CD4-positive, alpha-beta T cell (primary cell): ENCODE measurements at regions not wholly inside any gene's neighbourhood (a gene's known extent, or its start where the extent isn't known, plus 50 kb on each side); places are given as distances from the start of the nearest gene placed in this dataset.

Experiments used
- ATAC-seq: fragments of 200-7000 bp; cut with Tn5 transposase; one replicate; pipeline ENCODE4 v1.10.0; 2022; ENCODE audit warnings: mild to moderate bottlenecking; ENCODE audit not compliant: poor library complexity
- CTCF ChIA-PET: fragments of 350-600 bp; sonication (Branson Sonifier 250); formaldehyde crosslinking; loops from one replicate; lab custom pipeline; 2021; ENCODE audit warnings: antibody characterized with exemption, inconsistent platforms; lab: Charles Lee
- POLR2A ChIA-PET: fragments of 350-600 bp; sonication (Branson Sonifier 250); formaldehyde crosslinking; loops from one replicate; lab custom pipeline; 2021; ENCODE audit warnings: antibody characterized with exemption, inconsistent platforms; lab: Charles Lee
- DNase-seq, 14 experiments: peaks; one replicate each; pipeline ENCODE4 v3.0.0-alpha.2; 2013 to 2020; ENCODE audit warnings: mixed read lengths in 2 of 14
- H3K27ac ChIP-seq, 2 donors: one replicate each; pipeline versions ENCODE4 v1.5.1 to v1.7.0; 2013; ENCODE audit warnings: low read length in 2 of 2, low read depth in 1 of 2, mild to moderate bottlenecking in 1 of 2
- H3K27me3 ChIP-seq, 2 experiments: 1 replicate in 1 of 2; 2 replicates in 1 of 2; pipeline versions ENCODE4 v1.6.1 to v1.7.0; 2013; ENCODE audit warnings: low read length in 2 of 2, control low read depth in 1 of 2, mild to moderate bottlenecking in 1 of 2, moderate library complexity in 1 of 2; ENCODE audit not compliant: insufficient read depth in 2 of 2, control insufficient read depth in 1 of 2
- H3K36me3 ChIP-seq: one replicate; pipeline ENCODE4 v1.6.1; 2013; ENCODE audit warnings: low read length, control low read depth; ENCODE audit not compliant: insufficient read depth
- H3K4me1 ChIP-seq: one replicate; pipeline ENCODE4 v1.6.1; 2013; ENCODE audit warnings: low read length, control low read depth; ENCODE audit not compliant: insufficient read depth
- H3K4me3 ChIP-seq: one replicate; pipeline ENCODE4 v1.5.1; 2013; ENCODE audit warnings: mild to moderate bottlenecking, low read length, moderate library complexity
- H3K9me3 ChIP-seq, 2 experiments: 1 replicate in 1 of 2; 2 replicates in 1 of 2; pipeline versions ENCODE4 v1.6.1 to v1.7.0; 2013; ENCODE audit warnings: low read length in 2 of 2, mild to moderate bottlenecking in 2 of 2, control low read depth in 1 of 2, moderate library complexity in 1 of 2; ENCODE audit not compliant: control insufficient read depth in 1 of 2, insufficient read depth in 1 of 2
- H3K27ac Mint-ChIP-seq: one replicate; pipeline ENCODE4 v1.8.0; 2020; ENCODE audit warnings: mixed read lengths
- H3K27me3 Mint-ChIP-seq: one replicate; pipeline ENCODE4 v1.8.0; 2021; ENCODE audit warnings: mixed read lengths
- H3K36me3 Mint-ChIP-seq: one replicate; pipeline ENCODE4 v1.8.0; 2021; ENCODE audit warnings: low read depth, mixed read lengths
- H3K4me1 Mint-ChIP-seq: one replicate; pipeline ENCODE4 v1.8.0; 2021; ENCODE audit warnings: low read depth, mixed read lengths
- H3K4me3 Mint-ChIP-seq: one replicate; pipeline ENCODE4 v1.8.0; 2020; ENCODE audit warnings: mild to moderate bottlenecking, mixed read lengths
- H3K9me3 Mint-ChIP-seq: one replicate; pipeline ENCODE4 v1.8.0; 2020; ENCODE audit warnings: mixed read lengths
- intact Hi-C, 2 experiments: fragments of 100-400 bp; cut with DNase I in 1 of 2; cut with micrococcal nuclease in 1 of 2; formaldehyde crosslinking; loops; one replicate each; pipeline versions ENCODE4 v1.15.1 to v1.9.0; 2023 to 2025; cut with DNase I, micrococcal nuclease
- TF ChIP-seq, protein P1 (sequence below): fragments of 200-600 bp; IDR thresholded peaks from one replicate; pipeline ENCODE4 v1.8.0; 2022; ENCODE audit warnings: antibody characterized with exemption, mild to moderate bottlenecking

DNA sequence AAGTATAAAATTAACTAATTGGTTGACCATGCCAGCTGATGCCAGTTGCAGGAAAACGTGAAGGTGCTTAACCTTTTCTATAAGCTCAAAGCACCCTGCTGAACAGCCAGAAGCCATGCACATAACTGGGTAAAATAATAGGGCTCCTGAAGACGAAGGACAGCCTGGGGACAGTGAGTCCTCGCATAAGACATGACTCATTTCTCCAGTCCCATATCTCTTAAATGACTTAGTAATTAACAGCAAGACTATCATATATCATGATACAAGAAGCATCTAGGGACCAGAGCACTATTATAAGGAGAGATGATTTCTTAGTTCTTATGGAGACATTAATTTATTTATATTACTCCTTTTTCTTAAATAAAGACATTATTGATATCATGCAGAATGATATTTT is 100.5 kb upstream of the DOK6 start:
- intact Hi-C loops: no loop called here
- Histone ChIP-seq H3K9me3 (no peaks in the 10 kb centered on the region), H3K27ac (no peak overlapping the region), H3K27me3 (no peaks in the 10 kb centered on the region), H3K4me3 (no peak overlapping the region), H3K4me1 (no peaks in the 10 kb centered on the region), H3K36me3 (no peaks in the 10 kb centered on the region)
- Mint-ChIP-seq H3K27ac (no peak overlapping the region), H3K36me3 (no peaks in the 10 kb centered on the region), H3K27me3 (no peaks in the 10 kb centered on the region), H3K4me3 (no peak overlapping the region), H3K4me1 (no peaks in the 10 kb centered on the region), H3K9me3 (no peaks in the 10 kb centered on the region)
- CTCF ChIA-PET: no interaction called here
- TF ChIP-seq, protein P1, sequence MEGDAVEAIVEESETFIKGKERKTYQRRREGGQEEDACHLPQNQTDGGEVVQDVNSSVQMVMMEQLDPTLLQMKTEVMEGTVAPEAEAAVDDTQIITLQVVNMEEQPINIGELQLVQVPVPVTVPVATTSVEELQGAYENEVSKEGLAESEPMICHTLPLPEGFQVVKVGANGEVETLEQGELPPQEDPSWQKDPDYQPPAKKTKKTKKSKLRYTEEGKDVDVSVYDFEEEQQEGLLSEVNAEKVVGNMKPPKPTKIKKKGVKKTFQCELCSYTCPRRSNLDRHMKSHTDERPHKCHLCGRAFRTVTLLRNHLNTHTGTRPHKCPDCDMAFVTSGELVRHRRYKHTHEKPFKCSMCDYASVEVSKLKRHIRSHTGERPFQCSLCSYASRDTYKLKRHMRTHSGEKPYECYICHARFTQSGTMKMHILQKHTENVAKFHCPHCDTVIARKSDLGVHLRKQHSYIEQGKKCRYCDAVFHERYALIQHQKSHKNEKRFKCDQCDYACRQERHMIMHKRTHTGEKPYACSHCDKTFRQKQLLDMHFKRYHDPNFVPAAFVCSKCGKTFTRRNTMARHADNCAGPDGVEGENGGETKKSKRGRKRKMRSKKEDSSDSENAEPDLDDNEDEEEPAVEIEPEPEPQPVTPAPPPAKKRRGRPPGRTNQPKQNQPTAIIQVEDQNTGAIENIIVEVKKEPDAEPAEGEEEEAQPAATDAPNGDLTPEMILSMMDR: no peak
- POLR2A ChIA-PET: no interaction called here
- DNase-seq: no peak
- no peak for ATAC-seq

DNA sequence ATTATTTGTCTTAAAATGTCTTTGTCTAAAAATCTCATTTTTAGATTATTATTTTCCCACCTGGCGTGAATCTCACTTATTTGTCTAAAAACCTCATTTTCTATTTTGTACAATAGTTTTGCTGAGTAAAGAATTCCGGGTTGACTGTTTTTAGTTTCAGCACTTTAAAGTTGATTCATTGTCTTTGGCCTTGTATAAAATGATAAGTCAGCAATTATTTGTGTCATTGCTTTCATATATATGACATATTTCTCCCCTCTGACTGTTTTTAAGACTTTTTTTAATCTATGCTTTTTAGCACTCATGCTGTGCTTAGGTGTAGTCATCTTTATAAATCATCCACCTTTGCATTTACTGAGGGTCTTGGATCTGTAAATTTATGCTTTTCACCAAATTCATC is 92.1 kb upstream of the DOK6 start:
- no peak overlapping the region for H3K4me3 ChIP-seq
- Mint-ChIP-seq H3K27me3 (no peaks in the 10 kb centered on the region), H3K4me3 (no peak overlapping the region), H3K9me3 (no peaks in the 10 kb centered on the region), H3K27ac (no peak overlapping the region), H3K4me1 (no peaks in the 10 kb centered on the region), H3K36me3 (no peaks in the 10 kb centered on the region)
- H3K4me1 ChIP-seq: no peaks in the 10 kb centered on the region
- no peaks in the 10 kb centered on the region for H3K27me3 ChIP-seq
- ChIA-PET POLR2A (no interaction called here), CTCF (no interaction called here)
- intact Hi-C loops: no loop called here
- ATAC-seq (no peak), DNase-seq (no peak)
- TF ChIP-seq, protein P1: no peak
- H3K9me3 ChIP-seq: no peaks in the 10 kb centered on the region
- no peak overlapping the region for H3K27ac ChIP-seq
- no peaks in the 10 kb centered on the region for H3K36me3 ChIP-seq

DNA sequence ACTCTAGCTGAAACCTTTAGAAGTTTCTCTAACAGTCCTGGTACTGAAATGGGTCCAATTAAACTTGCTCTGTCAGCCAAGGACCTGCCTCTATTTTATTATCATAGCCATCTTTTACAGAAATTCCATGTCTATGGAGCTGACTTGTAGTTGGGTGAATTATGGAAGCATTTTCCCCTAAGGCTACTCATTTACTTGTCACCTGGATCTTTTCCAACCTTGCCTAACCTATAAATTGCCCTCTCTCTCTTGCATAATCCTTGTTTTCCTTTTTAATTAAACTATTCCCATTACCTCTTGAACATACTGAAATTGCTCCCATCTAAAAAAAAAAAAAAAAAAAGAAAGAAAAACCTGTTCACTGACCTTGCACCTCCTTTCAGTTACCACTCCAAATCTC is 74.6 kb upstream of the DOK6 start:
- H3K27me3 ChIP-seq: no peaks in the 10 kb centered on the region
- DNase-seq (no peak), ATAC-seq (no peak)
- TF ChIP-seq, protein P1: no peak
- Mint-ChIP-seq H3K27me3 (no peaks in the 10 kb centered on the region), H3K36me3 (no peaks in the 10 kb centered on the region), H3K27ac (no peak overlapping the region), H3K4me3 (no peak overlapping the region), H3K4me1 (no peaks in the 10 kb centered on the region), H3K9me3 (no peaks in the 10 kb centered on the region)
- no peaks in the 10 kb centered on the region for H3K4me1 ChIP-seq
- H3K9me3 ChIP-seq: peaks cover 0 to 7% of the 10 kb centered on the region in 2 experiments
- intact Hi-C loops: no loop called here
- ChIA-PET POLR2A (no interaction called here), CTCF (no interaction called here)
- H3K4me3 ChIP-seq: no peak overlapping the region
- H3K27ac ChIP-seq: no peak overlapping the region
- no peaks in the 10 kb centered on the region for H3K36me3 ChIP-seq
